OCI-M2 (cell line): ENCODE measurements at regions not wholly inside any gene's neighbourhood (a gene's known extent, or its start where the extent isn't known, plus 50 kb on each side); places are given as distances from the start of the nearest gene placed in this dataset.

ENCODE experiments used
- DNase-seq: peaks from one replicate; lab custom pipeline; 2025; ENCODE audit not compliant: unreplicated experiment; lab: John Stamatoyannopoulos, UW

- DNase-seq = no peak
Measured at GRCh38 chr3:178302966-178303930, 233.0 kb upstream of the KCNMB2 start.

GRCh38 chr3:178304758-178305467 lies 231.3 kb upstream of the KCNMB2 start:
- no peak for DNase-seq

GRCh38 chr3:178306432-178307115 lies 229.7 kb upstream of the KCNMB2 start:
- no peak for DNase-seq

- DNase-seq = no peak
Measured at GRCh38 chr3:178308771-178309170, 227.5 kb upstream of the KCNMB2 start.

GRCh38 chr3:178310949-178311348 lies 225.3 kb upstream of the KCNMB2 start:
- DNase-seq = no peak

- DNase-seq = no peak
Measured at GRCh38 chr3:178313716-178314115, 222.5 kb upstream of the KCNMB2 start.

GRCh38 chr3:178318340-178318739 lies 217.9 kb upstream of the KCNMB2 start:
- DNase-seq = no peak

GRCh38 chr3:178318941-178319816 lies 217.1 kb upstream of the KCNMB2 start:
- no peak for DNase-seq

- no peak for DNase-seq
Measured at GRCh38 chr3:178320456-178321351, 215.5 kb upstream of the KCNMB2 start.

- DNase-seq = no peak
Measured at GRCh38 chr3:178324356-178324755, 211.9 kb upstream of the KCNMB2 start.

GRCh38 chr3:178325330-178325729 lies 210.9 kb upstream of the KCNMB2 start:
- DNase-seq = no peak

- DNase-seq = no peak
Measured at GRCh38 chr3:178329936-178330335, 206.3 kb upstream of the KCNMB2 start.

GRCh38 chr3:178334239-178334638 lies 202.0 kb upstream of the KCNMB2 start:
- DNase-seq = no peak

GRCh38 chr3:178336336-178336735 lies 199.9 kb upstream of the KCNMB2 start:
- DNase-seq = no peak

- DNase-seq = no peak
Measured at GRCh38 chr3:178340506-178340905, 195.7 kb upstream of the KCNMB2 start.

GRCh38 chr3:178341636-178342035 lies 194.6 kb upstream of the KCNMB2 start:
- DNase-seq = no peak

GRCh38 chr3:178342111-178342510 lies 194.1 kb upstream of the KCNMB2 start:
- no peak for DNase-seq

GRCh38 chr3:178343433-178344038 lies 192.7 kb upstream of the KCNMB2 start:
- no peak for DNase-seq

GRCh38 chr3:178345944-178346343 lies 190.3 kb upstream of the KCNMB2 start:
- DNase-seq = no peak
